22Rv1 (cell line): ENCODE measurements at regions not wholly inside any gene's neighbourhood (a gene's known extent, or its start where the extent isn't known, plus 50 kb on each side); places are given as distances from the start of the nearest gene placed in this dataset.

Source experiments
- ZFX ChIP-seq: fragments of 450-650 bp; IDR thresholded peaks from 2 replicates; pipeline ENCODE4 v1.6.1; 2017; ENCODE audit warnings: antibody characterized with exemption, borderline replicate concordance
- TF ChIP-seq, protein P1 (sequence below): fragments of 450-650 bp; IDR thresholded peaks from 2 replicates; pipeline ENCODE4 v1.5.1; 2017; ENCODE audit warnings: mild to moderate bottlenecking

DNA sequence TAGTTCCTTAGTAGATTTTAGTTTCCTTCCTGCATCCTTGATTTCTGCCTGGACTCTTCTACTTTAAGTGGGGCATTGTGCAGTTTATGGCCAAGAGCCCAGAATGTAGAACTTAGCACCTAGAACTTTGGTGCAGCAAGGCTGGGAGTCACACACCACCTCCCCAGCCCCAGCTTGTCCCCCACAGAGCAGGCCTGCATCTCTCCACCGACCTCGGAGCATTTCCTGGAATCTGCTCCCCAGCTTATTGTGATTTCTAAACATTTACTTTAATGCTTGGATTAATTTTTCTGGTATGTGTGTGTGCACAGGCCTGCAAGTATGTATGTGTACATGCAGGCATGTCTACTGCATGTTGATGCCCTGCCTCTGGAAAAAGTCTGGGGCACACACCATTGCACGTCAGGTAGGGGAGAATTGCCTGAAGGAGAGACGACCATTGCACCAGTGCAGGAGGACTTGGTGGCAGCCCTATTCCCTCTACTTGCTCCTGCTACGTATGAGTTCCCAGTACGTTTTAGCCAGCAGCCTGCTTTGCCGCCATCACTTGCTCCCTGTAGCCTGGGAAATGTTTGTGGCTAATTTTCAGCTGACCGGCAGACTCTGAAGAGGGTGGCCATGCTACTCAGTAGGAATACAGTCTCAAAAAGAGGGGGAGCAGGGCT lies 419.9 kb upstream of the HS6ST1 start:
- TF ChIP-seq, protein P1, sequence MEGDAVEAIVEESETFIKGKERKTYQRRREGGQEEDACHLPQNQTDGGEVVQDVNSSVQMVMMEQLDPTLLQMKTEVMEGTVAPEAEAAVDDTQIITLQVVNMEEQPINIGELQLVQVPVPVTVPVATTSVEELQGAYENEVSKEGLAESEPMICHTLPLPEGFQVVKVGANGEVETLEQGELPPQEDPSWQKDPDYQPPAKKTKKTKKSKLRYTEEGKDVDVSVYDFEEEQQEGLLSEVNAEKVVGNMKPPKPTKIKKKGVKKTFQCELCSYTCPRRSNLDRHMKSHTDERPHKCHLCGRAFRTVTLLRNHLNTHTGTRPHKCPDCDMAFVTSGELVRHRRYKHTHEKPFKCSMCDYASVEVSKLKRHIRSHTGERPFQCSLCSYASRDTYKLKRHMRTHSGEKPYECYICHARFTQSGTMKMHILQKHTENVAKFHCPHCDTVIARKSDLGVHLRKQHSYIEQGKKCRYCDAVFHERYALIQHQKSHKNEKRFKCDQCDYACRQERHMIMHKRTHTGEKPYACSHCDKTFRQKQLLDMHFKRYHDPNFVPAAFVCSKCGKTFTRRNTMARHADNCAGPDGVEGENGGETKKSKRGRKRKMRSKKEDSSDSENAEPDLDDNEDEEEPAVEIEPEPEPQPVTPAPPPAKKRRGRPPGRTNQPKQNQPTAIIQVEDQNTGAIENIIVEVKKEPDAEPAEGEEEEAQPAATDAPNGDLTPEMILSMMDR = no peak
- TF ChIP-seq ZFX = no peak
